GM21529 (cell line): ENCODE measurements at regions not wholly inside any gene's neighbourhood (a gene's known extent, or its start where the extent isn't known, plus 50 kb on each side); places are given as distances from the start of the nearest gene placed in this dataset.

Experiments
- ATAC-seq: cut with Tn5 transposase; IDR thresholded peaks from one replicate; pipeline ENCODE4 v1.9.1; 2021; ENCODE audit not compliant: unreplicated experiment

DNA sequence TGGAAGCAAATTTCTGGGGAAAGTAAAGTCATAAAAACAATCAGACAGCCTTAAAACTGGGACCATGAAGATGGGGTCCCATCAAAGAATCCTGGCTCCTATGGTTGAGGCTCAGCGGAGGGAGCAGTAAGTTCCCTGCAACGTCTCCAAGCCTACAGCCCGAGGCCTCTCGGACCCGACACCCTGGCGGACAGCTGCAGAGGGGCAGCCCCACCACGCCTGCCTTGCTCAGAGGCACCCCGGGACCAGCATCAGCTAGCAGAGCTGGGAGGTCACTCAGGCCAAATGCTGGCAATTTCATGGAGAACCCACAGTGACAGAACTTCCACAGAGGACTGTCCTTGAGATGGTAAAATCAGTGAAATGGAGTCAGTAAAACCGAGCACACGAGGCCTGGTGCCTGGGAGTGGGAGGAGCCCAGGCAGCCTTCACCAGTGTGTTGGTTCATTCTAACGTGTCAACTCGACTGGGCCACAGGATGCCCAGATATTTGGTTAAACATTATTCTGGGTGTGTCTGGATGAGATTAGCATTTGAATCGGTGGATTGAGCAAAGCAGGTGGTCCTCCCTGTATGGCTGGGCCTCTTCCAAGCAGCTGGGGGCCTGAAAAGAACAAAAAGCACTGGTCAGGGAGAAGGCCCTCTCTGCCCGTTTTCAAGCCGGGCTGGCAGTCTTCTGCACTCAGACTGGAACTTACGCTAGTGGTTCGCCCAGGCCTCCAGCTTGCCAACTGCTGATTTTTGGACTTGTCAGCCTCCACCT, 96.2 kb upstream of the INSIG1 start:
- no peak for ATAC-seq

DNA sequence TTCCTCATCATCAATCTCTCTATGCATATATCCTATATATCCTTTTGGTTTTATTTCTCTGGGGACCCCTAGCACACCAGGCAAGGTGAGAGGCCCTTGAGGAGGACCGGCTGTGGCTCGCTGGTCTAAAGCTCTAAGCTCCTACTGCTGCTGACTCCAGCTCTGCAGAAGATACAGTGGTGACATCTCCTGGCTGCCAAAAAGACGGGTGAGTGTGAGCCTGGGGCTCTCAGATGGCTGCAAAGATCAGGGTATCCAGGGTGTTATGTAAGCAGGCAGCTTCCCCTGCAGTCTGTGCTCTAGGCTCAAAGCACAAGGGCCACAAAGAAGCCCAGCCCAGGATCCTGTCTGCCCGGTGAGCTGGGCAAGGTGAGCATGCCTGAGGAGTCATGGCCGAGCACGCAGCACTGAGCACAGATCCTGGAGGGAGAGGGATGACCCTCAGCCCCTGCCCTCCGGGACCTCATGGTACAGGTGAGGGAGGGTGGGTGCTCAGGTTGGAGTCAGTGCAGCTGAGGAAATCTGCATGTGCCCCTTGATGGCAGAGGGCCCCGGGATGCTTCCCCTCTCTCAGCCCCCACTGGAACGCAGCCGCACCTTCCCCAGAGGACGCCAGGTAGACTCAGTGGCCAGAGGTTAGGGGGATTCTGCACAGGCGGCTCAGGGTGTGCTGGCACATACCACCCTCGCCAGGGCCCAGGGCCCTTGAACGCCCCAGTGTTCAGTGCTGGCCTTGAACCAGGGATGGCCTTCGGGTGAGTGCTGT, 95.4 kb upstream of the INSIG1 start:
- no peak for ATAC-seq

DNA sequence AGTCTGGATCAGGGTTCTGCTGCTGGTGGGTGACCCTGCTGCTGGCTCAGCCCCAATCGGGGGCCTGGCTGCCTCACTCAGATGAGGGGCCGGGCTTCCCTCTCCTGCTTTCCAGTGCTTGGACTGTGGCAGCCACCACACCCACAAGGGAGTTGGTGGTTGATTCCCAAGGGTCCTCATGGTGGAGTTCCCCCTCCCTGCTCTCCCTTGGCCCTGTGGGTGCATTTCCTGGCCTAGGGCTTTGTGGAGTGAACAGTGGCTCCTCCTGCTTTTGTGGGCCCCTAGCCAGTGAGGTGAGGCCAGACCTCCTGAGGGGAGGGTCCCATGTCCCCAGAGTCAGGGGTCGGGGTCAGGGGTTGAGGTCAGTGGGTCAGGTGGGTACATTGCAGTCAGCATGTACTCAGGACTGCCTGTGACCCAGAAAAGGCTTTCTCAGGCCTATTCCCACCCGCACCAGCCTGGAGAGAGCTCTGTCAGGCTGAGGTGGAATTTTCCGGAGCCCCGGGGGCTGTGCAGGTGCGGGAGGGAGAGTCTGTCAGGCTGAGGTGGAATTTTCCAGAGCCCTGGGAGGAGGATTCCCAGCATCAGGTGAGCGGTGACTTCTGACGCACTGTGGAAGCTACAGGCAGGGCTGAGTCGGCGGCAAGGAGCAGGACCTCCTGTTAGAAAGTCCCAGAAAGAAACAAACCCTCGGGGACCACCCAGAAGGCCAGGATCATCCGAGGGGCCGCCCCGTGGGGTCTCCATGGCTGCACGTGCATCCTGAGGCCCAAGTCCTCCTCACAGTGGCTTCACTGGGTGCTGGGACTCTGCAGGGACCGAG, 94.4 kb upstream of the INSIG1 start:
- ATAC-seq: no peak

DNA sequence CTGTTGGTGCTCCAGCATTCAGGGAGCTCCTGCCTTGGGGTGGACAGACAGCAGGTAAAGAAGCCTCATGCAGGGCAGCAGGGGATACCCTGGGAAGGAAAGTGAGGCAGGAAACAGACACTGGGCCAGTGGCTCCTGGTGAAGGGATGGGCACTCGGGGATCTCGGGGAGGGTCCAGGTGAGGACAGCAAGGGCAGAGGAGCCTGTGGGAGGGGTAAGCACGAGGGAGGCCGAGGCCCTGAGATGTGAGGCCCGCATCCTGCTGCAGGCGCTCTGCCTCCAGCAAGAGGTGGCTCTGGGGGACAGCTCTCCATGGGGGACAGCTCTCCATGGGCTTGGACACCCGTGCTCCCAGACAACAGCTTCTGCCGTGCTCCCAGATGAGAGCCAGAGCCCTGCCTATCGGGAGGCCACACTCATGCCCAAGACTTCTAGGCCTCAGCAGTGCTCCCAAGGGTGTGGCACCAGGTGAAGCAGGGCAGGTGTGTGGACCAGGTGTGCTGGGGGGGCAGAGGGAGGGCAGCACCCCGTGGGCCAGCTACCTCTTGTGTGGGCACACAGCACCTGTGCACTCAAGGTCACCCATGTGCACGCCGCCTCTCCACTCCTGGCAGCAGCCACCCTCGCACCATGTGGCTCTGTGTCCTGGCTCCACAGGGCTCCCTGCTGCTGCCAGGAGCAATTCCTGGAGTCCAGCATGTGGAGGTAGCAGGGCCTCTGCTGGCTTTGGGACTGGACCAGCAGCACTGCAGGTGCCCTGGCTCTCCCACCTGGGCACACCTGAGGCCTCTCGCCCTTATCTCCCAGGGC, 93.6 kb upstream of the INSIG1 start:
- ATAC-seq: no peak

DNA sequence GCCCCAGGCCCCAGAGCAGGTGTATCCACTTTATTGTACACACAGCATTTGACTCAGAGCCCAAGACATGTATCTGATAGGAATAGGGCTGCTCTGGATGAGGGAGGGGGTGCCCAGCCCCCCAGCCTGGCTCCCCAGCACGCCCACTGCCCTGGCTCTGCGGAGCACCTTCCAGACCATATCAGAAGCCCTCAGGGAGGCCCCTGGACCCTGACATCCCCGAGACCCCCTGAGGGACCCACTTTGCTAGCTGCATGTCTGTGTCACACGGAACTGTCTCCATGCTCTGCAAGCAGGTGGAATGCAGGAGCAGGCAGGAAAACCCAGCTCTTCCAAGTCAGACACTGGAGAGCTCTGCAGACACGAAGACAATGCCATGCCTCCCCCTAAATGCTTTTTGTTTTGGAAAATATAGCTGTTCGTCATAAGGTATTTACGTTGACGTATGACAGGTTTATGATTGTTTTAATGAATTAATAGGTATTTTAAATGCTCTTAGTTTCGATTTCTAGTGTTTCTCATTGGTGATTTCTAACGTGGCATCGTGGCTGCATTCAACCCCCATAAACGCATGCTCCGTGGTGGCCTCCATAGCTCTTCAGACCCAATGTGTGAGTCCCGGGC, 92.8 kb upstream of the INSIG1 start:
- ATAC-seq: no peak

GRCh38 chr7:155205368-155206317, 92.0 kb upstream of the INSIG1 start:
- ATAC-seq: peak; percentile 81

DNA sequence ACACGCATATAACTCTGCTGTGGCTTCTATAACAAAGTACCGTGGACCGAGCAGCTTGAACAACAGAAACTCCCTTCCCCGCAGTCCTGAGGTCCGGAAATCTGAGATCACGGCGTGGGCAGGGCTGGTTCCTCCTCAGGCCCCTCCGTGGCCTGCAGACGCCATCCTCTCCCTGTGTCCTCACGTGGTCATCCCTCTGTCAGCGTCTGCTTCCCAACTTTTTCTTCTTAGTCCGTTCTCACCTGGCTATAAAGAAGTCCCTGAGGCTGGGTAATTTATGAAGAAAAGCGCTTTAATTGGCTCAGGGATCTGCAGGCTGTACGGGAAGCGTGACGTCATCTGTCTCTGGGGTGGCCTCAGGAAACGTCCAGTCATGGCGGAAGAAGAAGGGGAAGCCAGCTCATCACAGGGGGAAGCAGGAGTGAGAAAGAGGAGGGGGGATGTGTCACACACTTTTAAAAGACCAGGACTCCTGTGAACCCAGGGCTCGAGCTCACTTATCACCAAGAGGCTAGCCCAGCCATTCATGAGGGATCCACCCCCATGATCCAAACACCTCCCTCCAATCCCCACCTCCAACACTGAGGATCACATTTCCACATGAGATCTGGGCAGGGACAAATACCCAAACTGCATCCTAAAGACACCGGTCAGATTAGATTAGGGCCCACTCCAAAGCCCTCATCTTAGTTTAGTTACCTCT, 91.2 kb upstream of the INSIG1 start:
- ATAC-seq: peak; percentile 44

- ATAC-seq: no peak
Measured at GRCh38 chr7:155207326-155208002, 90.2 kb upstream of the INSIG1 start.

DNA sequence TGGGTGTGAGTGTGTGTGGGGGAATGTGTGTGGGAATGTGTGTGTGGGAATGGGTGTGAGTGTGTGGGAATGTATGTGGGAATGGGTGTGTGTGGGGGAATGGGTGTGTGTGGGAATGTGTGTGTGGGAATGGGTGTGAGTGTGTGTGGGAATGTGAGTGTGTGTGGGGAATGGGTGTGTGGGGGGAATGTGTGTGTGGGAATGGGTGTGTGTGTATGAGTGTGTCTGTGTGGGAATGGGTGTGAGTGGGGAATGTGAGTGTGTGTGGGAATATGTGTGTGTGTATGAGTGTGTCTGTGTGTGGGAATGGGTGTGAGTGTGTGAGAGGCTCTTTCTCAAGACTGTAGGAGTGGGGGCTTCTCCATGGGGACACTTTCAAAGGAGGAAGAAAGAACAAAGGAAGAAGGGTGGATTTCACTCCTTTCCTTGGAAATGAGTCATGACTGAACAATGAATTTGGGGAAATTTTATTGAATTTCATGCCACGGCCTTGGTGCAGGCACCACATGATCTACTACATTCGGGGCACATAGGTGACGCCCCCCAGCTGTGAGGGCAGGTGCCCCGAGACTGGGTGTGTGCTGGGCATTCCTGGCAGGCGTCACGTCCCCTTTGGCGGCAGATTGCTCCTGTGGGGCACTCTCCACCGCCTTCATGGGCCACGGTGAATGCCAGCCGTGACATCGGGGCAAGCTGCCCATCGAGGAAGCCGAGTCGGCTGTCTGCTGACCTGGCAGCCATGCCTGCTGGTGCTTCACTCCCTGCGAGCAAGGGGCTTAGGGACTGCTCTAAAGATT, 88.8 kb upstream of the INSIG1 start:
- no peak for ATAC-seq

DNA sequence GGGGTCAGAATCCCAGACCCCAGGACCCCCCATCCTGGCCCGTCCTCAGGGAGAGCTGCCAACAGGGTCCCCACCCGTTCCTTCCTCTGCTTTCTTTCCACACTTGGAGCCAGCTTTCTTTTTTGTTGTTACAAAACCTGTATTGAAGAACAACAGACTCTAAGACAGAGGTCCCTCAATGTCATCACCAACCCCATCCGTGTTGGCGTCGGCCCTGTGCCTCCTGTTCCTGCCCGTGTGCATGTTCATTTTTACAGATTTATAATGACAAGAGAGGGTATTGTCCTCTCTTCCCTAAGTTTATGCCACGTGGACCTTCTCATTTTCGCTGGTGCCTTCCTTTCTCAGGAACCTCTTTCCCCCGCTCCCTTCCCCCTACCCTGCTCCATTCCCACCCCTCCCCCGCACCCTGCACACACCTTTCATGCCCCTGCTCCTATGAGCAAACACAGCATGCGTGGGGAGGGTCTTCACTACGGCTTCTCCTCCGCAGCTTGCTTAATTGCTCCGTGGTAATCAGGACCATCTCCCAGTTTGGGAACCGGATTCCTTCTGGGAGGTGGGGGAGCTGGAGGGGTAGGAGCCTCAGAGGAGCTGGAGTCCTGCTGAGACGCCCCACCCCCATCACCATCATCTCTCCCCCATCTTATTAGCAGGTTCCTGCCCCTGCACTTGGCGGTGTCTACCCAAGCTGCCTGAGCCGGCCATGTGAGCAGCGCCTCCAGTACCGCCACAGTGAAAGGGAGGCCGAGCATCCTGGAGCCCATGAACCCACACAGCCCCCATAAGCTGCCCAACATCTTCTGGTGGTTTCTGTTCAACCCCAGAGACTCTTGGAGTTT, 88.0 kb upstream of the INSIG1 start:
- no peak for ATAC-seq

GRCh38 chr7:155210356-155210755, 87.3 kb upstream of the INSIG1 start:
- no peak for ATAC-seq

DNA sequence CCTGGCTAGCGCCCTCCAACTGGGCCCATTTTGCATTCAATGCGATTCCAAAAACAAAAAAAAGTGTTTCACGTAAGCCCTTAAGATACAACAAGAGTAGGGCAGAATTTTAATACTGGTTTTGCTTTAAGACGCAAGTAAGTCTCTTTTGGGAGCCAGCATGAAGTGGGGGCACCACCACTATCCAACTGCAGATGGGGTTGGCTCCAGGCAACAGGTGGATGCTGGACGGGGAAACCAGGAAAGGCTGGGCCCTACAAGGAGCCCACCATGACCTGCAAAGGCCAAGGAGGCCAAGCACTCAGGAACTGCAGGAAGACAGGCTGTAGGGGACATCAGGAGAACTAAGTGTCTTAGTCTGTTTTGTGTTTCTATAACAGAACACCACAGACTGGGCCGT, 86.5 kb upstream of the INSIG1 start:
- ATAC-seq: no peak

- no peak for ATAC-seq
Measured at GRCh38 chr7:155211761-155212160, 85.9 kb upstream of the INSIG1 start.

- no peak for ATAC-seq
Measured at GRCh38 chr7:155212301-155213015, 85.2 kb upstream of the INSIG1 start.

- ATAC-seq: no peak
Measured at GRCh38 chr7:155213385-155213784, 84.3 kb upstream of the INSIG1 start.
